Left colon (tissue), 2 donors: ENCODE measurements at regions not wholly inside any gene's neighbourhood (a gene's known extent, or its start where the extent isn't known, plus 50 kb on each side); places are given as distances from the start of the nearest gene placed in this dataset.

ENCODE experiments used
- ATAC-seq: fragments of 200-7000 bp; cut with Tn5 transposase; one replicate; pipeline ENCODE4 v1.9.1; 2020; ENCODE audit warnings: mild to moderate bottlenecking, moderate library complexity
- DNase-seq, 2 donors: peaks; one replicate each; pipeline ENCODE4 v3.0.0-alpha.2; 2020
- intact Hi-C, 2 donors: fragments of 100-400 bp; cut with DNase I in 1 of 2; cut with micrococcal nuclease in 1 of 2; formaldehyde crosslinking; loops; one replicate each; pipeline versions ENCODE4 v1.11.2 to v1.14.0; 2022; cut with DNase I, micrococcal nuclease
- donor health status: DM: no; HTN: no; CAD: no.
- donor health status: DM: yes; HTN: yes; CAD: no.

- DNase-seq (no peak), ATAC-seq (no peak)
- intact Hi-C loops: no loop called here
Observed at GRCh38 chr1:8109216-8109615, 83.1 kb upstream of the ERRFI1 start.

DNA sequence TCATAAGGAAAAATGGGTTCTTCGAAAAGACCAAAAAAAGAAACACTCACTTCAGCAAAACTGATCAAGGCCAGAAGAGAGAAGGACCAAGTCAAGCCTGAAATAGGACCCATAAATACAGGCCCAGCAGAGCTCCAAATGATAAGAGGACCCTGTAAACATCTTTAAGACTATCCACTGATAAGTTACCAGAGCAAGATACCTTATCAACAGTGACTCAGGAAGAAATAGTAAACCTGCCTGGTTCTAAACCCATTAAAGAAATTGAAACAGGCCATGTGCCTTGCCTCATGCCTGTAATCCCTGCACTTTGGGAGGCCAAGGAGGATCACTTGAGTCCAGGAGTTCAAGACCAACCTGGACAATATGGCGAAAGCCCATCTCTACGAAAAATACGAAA, 81.8 kb upstream of the ERRFI1 start:
- ATAC-seq (no peak), DNase-seq (no peak)
- intact Hi-C loops: no loop called here

- intact Hi-C loops: no loop called here
- DNase-seq: no peak
- ATAC-seq: no peak
Observed at GRCh38 chr1:8104278-8105236, 78.4 kb upstream of the ERRFI1 start.

DNA sequence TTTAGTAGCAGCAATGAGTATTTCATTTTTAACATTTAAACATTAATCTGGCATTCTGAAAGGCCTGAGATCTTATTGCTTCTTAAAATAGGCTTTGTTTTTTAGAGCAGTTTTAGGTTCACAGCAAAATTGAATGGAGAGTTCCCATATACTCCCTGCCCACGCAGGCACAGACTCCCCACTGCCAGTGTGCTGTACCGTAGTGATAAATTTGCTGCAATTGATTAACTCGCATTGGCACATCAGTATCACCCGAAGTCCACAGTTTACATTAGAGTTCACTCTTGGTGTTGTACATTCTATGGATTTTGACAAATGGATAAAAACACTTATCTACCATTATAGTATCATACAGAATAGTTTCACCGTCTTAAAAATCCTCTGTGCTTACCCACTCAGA, 71.8 kb upstream of the ERRFI1 start:
- intact Hi-C loops: no loop called here
- DNase-seq: no peak
- ATAC-seq: no peak

GRCh38 chr1:8097077-8097799, 71.1 kb upstream of the ERRFI1 start:
- intact Hi-C loops: no loop called here
- ATAC-seq: peak; percentile 60
- no peak for DNase-seq

GRCh38 chr1:8096105-8097011, 70.2 kb upstream of the ERRFI1 start:
- DNase-seq (no peak), ATAC-seq (peak; percentile 52)
- intact Hi-C loops: no loop called here

DNA sequence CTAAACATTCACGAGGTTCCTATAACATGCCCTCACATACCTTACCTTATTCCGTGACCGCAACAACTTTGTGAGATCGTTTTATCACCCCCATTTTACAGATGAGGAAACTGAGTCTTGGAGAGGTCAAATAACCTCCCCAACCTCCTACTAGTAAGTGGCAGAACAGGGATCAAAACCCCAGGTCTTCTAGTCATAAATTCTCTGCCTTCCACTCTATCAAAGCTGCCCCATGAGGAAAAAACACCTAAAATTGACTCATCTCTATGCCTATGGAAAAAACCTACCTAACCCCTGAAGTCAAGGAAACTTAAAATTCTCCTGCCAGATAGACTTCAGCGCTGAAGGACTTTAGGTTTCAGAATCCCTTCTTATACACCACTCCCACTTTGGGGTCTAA, 69.5 kb upstream of the ERRFI1 start:
- ATAC-seq (no peak), DNase-seq (no peak)
- intact Hi-C loops: no loop called here

- intact Hi-C loops: no loop called here
- DNase-seq (no peak), ATAC-seq (peak; percentile 65)
Observed at GRCh38 chr1:8094481-8095241, 68.6 kb upstream of the ERRFI1 start.

DNA sequence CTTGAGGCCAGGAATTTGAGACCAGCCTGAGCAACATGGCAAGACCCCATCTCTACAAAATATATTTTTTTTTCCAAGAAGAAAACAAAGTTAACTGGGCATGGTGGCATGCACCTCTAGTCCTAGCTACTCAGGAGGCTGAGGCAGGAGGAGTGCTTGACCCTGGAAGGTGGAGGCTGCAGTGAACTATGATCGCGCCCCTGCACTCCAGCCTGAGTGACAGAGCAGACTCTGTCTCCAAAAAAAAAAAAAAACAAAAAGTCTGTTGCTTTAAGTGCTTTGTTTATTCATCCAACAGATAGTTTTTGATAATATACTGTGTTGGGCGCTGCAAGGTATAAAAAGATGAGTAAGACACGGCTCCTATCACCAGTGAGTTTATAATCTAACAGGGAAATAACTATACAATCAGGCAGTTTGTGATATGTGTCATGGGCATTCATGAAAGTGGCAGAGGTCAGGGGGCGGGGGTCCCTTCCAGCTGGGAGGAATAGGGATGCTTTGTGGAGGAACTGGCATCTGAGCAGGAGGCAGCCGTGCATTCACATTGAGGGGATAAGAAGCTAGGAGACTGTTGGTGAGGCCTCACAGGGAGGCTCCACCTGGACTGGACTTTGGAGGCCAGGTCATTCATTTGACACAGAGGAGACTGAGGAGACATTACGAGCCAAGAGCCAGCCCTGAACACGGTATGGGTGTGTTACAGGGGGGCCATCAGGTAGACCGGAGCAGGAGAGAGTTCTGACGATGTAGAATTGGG, 67.3 kb upstream of the ERRFI1 start:
- ATAC-seq: peak; percentile 44
- intact Hi-C loops: no loop called here
- DNase-seq: peak in 1 of 2 donors; percentile 33

DNA sequence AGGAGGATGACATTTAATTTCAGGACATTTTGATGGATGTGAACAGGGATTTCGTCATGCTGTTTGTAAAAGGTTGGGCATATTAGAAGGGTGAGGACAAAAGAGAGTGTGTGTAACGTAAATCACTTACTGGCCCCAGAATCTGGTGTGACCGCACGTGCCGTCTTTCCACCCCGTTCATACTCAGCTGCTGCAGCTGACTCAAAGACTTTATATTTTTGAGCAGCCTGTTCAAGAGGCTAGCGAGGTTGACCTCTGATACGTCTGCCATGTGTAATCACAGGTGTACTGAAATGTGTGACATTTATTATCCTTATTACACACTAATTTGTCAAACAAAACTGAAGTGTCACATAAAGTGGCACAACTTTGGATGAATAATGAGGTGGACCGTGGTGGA, 66.5 kb upstream of the ERRFI1 start:
- DNase-seq: no peak
- intact Hi-C loops: no loop called here
- no peak for ATAC-seq

- intact Hi-C loops: no loop called here
- no peak for ATAC-seq
- DNase-seq: no peak
Observed at GRCh38 chr1:8091691-8092090, 65.6 kb upstream of the ERRFI1 start.

- intact Hi-C loops: no loop called here
- ATAC-seq: peak; percentile 45
- no peak for DNase-seq
Observed at GRCh38 chr1:8090241-8090702, 64.2 kb upstream of the ERRFI1 start.

- DNase-seq (no peak), ATAC-seq (no peak)
- intact Hi-C loops: no loop called here
Observed at GRCh38 chr1:8089535-8090228, 63.6 kb upstream of the ERRFI1 start.

GRCh38 chr1:8086055-8086454, 59.9 kb upstream of the ERRFI1 start:
- no peak for ATAC-seq
- intact Hi-C loops: no loop called here

DNA sequence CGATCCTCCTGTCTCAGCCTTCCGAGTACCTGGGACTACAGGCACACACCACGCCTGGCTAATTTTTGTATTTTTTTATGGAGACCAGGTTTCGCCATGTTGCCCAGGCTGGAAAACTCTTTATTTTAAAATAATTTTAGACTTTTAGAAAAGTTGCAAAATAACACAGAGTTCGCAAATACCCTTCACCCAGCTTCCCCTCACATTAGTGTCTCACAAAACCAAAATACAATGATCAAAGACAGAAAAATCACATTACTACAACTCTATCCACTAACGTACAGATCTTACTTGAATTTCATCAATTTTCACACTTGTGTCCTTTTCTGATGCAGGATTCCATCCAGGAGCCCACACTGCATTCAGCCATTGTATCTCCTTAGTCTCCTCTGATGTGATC, 58.8 kb upstream of the ERRFI1 start:
- no peak for DNase-seq
- intact Hi-C loops: no loop called here
- ATAC-seq: no peak

More at GRCh38 chr1:8086055-8086454, 59.9 kb upstream of the ERRFI1 start:
- no peak for DNase-seq

- intact Hi-C loops: no loop called here
- no peak for DNase-seq
- ATAC-seq: peak; percentile 82
Observed at GRCh38 chr1:8083739-8084484, 57.8 kb upstream of the ERRFI1 start.
